ENCODE measurements at regions not wholly inside any gene's neighbourhood (a gene's known extent, or its start where the extent isn't known, plus 50 kb on each side); places are given as distances from the start of the nearest gene placed in this dataset.

DNA sequence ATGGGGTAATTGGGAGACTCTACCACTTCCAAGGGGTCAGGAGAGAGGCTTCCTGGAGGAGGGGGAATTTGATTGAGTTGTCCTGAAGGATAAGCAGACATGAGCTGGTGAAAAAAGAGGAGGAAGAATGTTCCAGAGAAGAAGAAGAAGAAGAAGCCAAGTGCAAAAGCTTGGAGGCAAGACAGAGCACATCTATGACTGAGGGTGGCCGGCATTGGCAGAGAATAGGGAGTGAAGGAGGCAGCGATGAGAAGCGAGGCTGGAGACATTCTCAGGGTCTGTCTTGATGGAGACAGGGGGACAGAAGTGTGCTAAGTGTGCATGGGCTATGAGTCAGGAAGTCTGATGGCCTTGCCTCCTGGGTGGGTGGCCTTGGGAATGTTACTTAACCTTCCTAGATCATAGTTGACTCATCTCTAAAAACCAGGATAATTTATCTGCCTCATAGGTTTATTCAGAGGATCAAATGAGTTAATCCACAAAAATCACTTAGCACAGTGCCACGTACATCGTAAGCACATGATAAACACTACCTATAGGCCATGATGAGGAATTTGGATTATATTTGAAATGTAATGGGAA, 171.7 kb downstream of the ABCC12 start:
- intact Hi-C loops (cut with DNase I) = no loop called here
- Histone ChIP-seq H3K9me3 (no peaks in the 10 kb centered on the region), H3K4me3 (no peak overlapping the region), H3K4me1 (no peaks in the 10 kb centered on the region), H3K36me3 (no peaks in the 10 kb centered on the region), H3K27ac (no peak overlapping the region), H3K27me3 (no peaks in the 10 kb centered on the region)
- no peak for DNase-seq
- TF ChIP-seq POLR2A (IDR thresholded peaks at IDR 0.05) = no peak
- TF ChIP-seq CTCF (IDR thresholded peaks at IDR 0.05) = no peak
- 72 to 75% methylated on average over 5 of the region's 5 CpGs for WGBS, 2 donors

DNA sequence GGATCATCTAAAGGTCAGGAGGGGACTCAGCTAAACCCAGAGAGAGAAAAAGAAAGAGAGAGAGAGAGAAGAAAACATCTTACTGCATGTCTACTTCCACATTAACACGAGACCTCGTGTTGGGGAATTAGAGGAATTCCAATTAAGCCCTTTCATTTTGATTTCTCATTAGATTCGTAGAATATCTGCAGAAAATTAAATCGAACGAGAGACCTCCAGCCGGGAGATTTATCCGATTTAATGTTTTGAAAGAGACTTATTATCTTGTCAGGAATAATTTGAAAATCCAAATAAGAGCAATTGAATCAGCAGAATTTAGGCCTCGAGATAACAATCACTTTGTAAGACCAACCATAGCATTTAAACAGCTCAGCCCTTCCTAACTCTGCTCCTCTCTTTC, 175.6 kb downstream of the ABCC12 start:
- Histone ChIP-seq H3K27me3 (no peaks in the 10 kb centered on the region), H3K4me3 (no peak overlapping the region), H3K4me1 (no peaks in the 10 kb centered on the region), H3K9me3 (no peaks in the 10 kb centered on the region), H3K36me3 (no peaks in the 10 kb centered on the region), H3K27ac (no peak overlapping the region)
- DNase-seq = no peak
- 73 to 78% methylated on average over 8 of the region's 8 CpGs for WGBS, 2 donors
- intact Hi-C loops (cut with DNase I) = no loop called here
- TF ChIP-seq CTCF (IDR thresholded peaks at IDR 0.05) (no peak), POLR2A (IDR thresholded peaks at IDR 0.05) (no peak)

DNA sequence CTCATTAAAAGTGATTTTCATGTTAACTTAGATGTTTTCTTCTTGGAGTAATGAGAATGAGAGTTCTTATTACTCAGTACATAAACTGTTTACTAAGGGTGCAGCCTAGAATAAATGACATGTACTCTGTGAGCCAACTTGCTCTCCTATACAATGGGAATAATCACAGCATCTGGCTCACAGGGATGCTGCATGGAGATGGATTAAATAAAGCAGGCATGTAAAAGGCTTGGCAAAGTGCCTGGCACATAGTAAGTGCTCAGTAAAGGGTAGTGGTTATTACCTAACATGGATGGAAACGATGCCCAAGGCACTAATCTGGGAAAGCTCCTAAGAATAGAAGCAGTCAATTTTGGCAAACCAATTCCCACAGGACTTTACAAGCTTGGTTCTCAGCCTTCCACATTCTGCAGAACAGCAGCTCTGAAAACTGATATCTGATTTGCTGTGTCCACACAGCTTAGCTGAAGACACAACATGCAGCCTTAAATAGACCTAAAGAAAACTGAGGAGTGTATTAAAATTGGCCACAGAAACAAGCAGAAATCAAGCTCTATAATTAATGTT, 176.1 kb downstream of the ABCC12 start:
- no peaks in the 10 kb centered on the region for H3K9me3 ChIP-seq
- no peaks in the 10 kb centered on the region for H3K36me3 ChIP-seq
- H3K27me3 ChIP-seq = no peaks in the 10 kb centered on the region
- H3K27ac ChIP-seq = no peak overlapping the region
- intact Hi-C loops (cut with DNase I) = no loop called here
- no peaks in the 10 kb centered on the region for H3K4me1 ChIP-seq
- TF ChIP-seq POLR2A (IDR thresholded peaks at IDR 0.05) (no peak), CTCF (IDR thresholded peaks at IDR 0.05) (no peak)
- WGBS, 2 donors = 50 to 63% methylated on average over 1 of the region's 1 CpG
- DNase-seq = no peak
- no peak overlapping the region for H3K4me3 ChIP-seq

DNA sequence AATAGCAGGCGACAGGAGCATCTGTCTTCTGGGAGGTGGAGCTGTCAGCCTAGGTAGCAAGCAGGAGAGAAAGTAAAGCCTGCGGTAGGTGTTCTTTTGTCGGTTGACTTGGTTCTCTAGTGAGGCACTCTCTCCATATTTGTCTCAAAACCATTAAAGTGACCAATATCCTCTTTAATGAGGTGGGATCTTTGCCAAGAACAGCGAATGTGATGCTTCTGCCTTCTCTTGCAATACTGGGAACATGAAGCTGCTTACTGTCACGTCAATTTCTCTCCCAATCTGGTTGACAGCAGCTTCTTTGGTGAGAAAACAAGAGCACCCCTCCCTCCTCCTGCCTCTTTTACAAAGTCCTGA, 176.7 kb downstream of the ABCC12 start:
- TF ChIP-seq POLR2A (IDR thresholded peaks at IDR 0.05) = no peak
- TF ChIP-seq CTCF (IDR thresholded peaks at IDR 0.05) = no peak
- intact Hi-C loops (cut with DNase I) = no loop called here
- DNase-seq = no peak
- Histone ChIP-seq H3K9me3 (no peaks in the 10 kb centered on the region), H3K4me3 (no peak overlapping the region), H3K4me1 (no peaks in the 10 kb centered on the region), H3K27ac (no peak overlapping the region), H3K36me3 (no peaks in the 10 kb centered on the region), H3K27me3 (no peaks in the 10 kb centered on the region)
- 26 to 62% methylated on average over 4 to 5 of the region's 5 CpGs for WGBS, 2 donors

DNA sequence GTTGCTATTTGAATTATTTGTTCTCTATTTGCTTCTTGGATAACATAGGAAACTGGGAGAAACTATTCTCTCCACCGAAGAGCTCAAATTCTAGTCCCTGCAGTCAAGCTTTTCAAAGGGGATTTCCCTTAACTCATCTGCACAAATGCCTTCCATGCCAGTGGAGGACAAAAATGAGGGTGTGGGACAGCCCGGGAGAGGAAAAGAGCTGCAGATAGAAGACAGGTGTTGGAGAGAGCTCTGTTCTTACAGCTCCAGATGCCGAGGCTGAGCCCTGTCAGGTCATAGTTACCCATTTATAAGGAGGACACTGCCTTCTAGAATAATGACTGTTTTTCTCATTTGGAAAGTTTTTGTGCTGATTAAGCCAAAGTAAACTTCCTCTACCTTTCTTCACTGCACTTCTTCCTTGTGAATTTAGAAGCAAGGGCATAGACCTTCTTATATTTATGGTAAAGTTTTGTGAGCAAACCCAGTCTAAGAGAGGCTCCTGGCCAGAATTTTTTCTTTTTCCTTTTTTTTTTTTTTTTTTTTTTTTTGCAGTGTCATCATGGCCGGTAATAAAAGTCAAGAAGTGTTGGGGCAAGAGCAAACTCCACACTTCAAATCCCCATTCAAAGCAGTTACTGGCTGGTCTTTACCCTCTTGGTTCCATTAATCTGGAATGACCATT, 177.2 kb downstream of the ABCC12 start:
- H3K4me1 ChIP-seq = no peaks in the 10 kb centered on the region
- H3K27me3 ChIP-seq = no peaks in the 10 kb centered on the region
- no peak overlapping the region for H3K4me3 ChIP-seq
- H3K27ac ChIP-seq = no peak overlapping the region
- WGBS, 2 donors = 10 to 21% methylated on average over 4 of the region's 4 CpGs
- H3K9me3 ChIP-seq = no peaks in the 10 kb centered on the region
- H3K36me3 ChIP-seq = no peaks in the 10 kb centered on the region
- intact Hi-C loops (cut with DNase I) = no loop called here
- no peak for TF ChIP-seq POLR2A (IDR thresholded peaks at IDR 0.05)
- no peak for TF ChIP-seq CTCF (IDR thresholded peaks at IDR 0.05)
- no peak for DNase-seq
